Lower leg skin (tissue), 3 donors: ENCODE measurements at regions not wholly inside any gene's neighbourhood (a gene's known extent, or its start where the extent isn't known, plus 50 kb on each side); places are given as distances from the start of the nearest gene placed in this dataset.

Experiments
- POLR2A ChIP-seq, 2 donors: fragments of 450-650 bp; IDR thresholded peaks; one replicate each; pipeline ENCODE4 v1.6.1; 2016 to 2017; ENCODE audit warnings: antibody characterized with exemption in 2 of 2, mild to moderate bottlenecking in 1 of 2, moderate library complexity in 1 of 2
- TF ChIP-seq, protein P1 (sequence below), 3 donors: fragments of 450-650 bp; IDR thresholded peaks; one replicate each; pipeline ENCODE4 v1.5.1; 2016; ENCODE audit warnings: antibody characterized with exemption in 3 of 3, mild to moderate bottlenecking in 3 of 3, moderate library complexity in 2 of 3

- TF ChIP-seq, protein P1, sequence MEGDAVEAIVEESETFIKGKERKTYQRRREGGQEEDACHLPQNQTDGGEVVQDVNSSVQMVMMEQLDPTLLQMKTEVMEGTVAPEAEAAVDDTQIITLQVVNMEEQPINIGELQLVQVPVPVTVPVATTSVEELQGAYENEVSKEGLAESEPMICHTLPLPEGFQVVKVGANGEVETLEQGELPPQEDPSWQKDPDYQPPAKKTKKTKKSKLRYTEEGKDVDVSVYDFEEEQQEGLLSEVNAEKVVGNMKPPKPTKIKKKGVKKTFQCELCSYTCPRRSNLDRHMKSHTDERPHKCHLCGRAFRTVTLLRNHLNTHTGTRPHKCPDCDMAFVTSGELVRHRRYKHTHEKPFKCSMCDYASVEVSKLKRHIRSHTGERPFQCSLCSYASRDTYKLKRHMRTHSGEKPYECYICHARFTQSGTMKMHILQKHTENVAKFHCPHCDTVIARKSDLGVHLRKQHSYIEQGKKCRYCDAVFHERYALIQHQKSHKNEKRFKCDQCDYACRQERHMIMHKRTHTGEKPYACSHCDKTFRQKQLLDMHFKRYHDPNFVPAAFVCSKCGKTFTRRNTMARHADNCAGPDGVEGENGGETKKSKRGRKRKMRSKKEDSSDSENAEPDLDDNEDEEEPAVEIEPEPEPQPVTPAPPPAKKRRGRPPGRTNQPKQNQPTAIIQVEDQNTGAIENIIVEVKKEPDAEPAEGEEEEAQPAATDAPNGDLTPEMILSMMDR (IDR thresholded peaks at IDR 0.05): no peak
- TF ChIP-seq POLR2A (IDR thresholded peaks at IDR 0.05): no peak
Measured at GRCh38 chr20:52426856-52427255, 235.3 kb upstream of the ZFP64 start.
